T1000 (cell line): ENCODE measurements at regions not wholly inside any gene's neighbourhood (a gene's known extent, or its start where the extent isn't known, plus 50 kb on each side); places are given as distances from the start of the nearest gene placed in this dataset.
"Not testable (repeated sequence)": the region's sequence is repeated elsewhere in the genome, so short reads cannot be mapped to it uniquely, and the experiment has no call there.

ENCODE experiments used
- DNase-seq: peaks from one replicate; lab custom pipeline; 2025; ENCODE audit warnings: mixed read lengths; lab: John Stamatoyannopoulos, UW

DNA sequence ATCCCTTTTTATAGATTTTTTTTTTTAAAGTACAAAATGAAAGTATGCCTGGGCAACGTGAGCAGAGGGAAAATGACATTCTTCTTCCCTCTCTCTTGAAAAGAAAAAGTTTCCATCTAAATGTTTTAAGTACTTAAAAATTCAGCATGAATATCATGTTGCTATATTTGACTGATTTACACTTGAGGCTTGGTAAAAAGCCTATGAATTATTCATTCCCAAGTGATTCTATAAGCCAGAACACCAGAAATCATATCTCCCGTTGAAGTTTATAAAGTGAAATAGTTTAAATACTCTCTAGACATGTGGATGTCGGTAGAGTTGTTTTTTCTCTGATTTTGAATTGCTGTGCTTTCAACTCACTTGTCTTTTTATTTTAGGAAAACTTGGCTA lies 276.2 kb upstream of the RARB start:
- no peak for DNase-seq

DNA sequence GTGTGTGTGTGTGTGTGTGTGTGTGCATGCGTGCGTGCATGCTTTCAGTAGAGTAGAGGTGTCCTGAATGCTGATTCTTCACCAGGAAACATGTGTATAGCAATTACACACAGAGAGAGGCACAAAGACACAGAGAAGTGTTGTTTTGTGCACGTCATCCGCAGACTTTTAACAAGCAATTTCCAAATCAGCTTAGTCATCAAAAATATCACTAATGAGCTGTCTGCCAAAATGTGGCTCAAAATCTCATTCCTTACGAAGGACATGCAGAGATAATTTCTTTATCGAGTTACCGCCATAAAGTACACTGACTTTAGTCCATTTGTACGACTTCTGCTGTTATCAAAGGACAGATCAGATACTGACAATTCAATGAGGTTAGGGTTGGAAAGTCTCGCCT lies 274.9 kb upstream of the RARB start:
- DNase-seq: no peak

GRCh38 chr3:25153561-25153960 lies 274.5 kb upstream of the RARB start:
- no peak for DNase-seq

GRCh38 chr3:25155652-25156471 lies 272.2 kb upstream of the RARB start:
- no peak for DNase-seq

DNA sequence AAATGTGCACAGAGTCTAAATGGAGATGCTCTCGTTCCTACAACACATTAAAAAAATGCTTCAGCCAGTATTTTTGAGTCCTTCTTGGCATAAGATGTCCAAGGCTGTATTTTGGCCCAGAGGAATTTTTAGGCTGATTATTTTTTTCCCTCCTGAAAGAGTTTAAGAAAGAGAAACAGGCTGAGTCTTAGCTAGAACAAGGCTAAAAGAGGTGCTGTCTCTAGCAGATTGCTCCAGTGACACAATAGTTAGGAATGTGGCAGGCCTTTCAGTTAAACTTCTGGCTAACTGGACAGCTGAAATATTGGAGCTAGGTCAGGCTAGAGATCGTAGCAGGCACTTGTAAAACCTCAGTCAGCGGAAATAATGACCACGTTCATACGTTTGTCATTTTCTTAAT lies 271.4 kb upstream of the RARB start:
- DNase-seq: no peak

DNA sequence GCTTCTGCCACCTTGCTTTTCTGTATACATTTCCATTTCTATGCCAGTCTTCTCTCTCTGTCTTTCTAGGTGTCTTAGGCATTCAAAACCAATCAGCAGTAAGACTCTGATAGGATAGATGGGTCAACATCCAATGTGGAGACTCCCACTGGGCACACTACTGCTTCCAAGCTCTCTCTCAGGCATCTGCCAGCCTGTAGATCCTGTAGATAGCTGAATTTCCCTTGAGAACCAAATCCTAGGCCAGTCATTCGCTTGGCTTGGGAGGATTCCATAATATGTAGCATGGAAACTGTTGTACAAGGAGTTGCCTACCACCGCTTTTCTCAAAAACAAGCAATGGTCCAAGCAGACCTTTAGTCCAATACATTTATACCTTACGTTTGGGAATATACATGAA lies 262.8 kb upstream of the RARB start:
- DNase-seq: no peak

GRCh38 chr3:25166016-25166415 lies 262.0 kb upstream of the RARB start:
- DNase-seq: no peak

GRCh38 chr3:25169151-25169550 lies 258.9 kb upstream of the RARB start:
- DNase-seq: no peak

DNA sequence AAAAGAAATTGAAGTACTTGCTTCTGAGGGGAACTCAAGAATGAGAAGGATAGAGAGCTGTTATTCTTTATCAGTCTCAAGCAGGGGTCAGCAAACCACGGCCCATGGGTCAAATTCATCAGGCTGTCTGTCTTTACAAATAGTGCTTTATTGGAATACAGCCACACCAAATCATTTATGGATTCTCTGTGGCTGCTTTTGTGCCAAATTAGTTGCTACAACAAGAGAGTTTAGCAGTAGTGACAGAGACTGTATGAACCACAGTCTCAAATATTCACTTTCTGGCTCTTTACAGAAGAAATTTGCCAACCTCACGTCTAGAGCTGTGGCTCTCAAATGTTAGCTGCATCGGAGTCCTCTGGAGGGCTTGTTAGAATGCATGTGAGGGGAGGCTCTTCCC lies 258.0 kb upstream of the RARB start:
- no peak for DNase-seq

- DNase-seq: no peak
Measured at GRCh38 chr3:25171118-25171807, 256.8 kb upstream of the RARB start.

DNA sequence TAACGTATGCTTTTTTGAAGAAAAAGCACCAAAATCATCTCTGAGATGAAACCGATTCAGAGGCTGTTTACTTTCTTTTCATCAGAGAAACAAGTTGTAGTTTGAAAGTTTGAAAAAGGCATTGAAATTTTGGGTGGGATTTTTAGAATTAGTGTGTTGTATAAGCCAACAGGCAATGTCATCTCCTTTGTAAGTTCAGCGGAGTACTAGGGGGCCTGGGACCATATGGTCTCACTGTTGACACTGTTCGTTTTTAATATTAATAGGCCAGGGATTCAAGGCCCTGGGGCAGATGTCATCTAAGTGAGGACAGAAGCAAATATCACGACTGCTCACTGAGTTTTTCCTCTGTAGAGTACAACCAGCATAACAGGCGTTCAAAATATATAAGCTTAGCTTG lies 256.2 kb upstream of the RARB start:
- DNase-seq: no peak

GRCh38 chr3:25173606-25174005 lies 254.5 kb upstream of the RARB start:
- DNase-seq: no peak

DNA sequence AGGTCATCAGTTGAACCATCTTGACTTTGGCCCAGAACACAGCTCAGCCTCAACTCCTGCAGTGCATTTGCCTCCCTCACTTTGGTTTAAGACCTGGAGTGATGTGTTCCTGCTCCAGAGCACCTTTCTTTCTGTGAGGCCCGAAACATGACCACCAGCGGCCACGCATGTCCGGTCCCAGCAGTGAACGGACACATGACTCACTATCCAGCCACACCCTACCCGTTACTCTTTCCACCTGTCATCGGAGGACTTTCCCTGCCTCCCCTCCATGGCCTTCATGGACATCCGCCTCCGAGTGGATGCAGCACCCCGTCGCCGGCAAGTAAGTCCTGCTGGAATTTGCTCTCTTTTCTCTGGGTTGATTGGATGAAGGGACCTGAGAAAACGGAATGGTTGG lies 253.8 kb upstream of the RARB start:
- no peak for DNase-seq

DNA sequence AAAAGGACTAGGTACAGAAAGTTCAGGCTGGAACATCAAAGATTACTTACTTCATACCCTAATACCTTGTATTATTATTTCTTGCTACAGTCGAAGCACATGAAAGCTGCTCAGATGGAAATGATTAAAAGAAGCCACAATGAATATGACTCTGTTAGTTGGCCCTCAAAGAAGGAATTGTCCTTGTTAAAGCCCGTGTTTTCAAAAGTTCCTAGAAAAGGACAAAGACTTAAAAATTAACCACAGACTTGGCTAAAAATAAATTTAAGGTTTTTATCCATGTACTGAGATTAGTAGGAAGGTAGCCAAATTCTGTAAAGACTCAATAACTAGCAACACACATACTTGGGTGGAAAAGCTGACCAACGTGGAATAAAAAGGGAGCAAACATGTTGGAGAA lies 251.0 kb upstream of the RARB start:
- DNase-seq: no peak

- no peak for DNase-seq
Measured at GRCh38 chr3:25178672-25179071, 249.4 kb upstream of the RARB start.

DNA sequence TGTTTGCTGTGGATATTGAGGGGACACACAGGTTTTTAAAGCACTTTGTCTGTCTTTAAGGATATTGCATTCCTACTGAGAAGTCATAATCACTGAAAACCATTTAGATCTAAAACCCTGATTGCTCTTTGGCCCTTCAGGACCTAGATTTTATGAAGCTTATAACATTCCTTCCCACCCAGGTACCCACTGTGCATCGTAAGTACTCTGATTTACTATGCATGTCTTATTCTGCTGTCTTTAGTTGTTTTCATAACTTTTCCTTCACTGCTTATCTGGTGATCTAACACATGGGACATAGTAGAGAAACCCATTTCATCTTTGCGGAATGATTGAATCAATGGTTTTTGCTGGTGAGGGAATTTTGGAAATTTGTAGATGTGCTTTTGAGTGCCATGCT lies 247.0 kb upstream of the RARB start:
- no peak for DNase-seq

DNA sequence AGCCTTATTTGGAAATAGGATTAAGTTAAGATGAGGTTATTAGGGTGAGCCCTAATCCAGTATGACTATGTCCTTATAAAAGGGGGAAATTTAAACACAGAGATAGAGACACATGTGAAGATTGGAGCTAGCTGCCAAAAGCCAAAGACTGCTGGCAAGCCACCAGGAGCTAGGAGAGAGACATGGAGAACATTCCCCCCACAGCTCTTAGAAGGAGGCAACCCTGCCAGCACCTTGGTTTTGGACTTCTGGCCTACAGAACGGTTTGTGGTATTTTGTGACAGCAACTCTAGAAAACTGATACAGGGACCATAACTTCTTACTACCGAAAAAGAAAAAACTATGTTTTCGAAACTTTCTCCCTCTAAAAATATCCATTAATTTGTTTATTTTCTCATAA lies 245.3 kb upstream of the RARB start:
- no peak for DNase-seq

GRCh38 chr3:25184641-25185250 lies 243.3 kb upstream of the RARB start:
- DNase-seq: no peak

- no peak for DNase-seq
Measured at GRCh38 chr3:25191673-25192072, 236.4 kb upstream of the RARB start.

DNA sequence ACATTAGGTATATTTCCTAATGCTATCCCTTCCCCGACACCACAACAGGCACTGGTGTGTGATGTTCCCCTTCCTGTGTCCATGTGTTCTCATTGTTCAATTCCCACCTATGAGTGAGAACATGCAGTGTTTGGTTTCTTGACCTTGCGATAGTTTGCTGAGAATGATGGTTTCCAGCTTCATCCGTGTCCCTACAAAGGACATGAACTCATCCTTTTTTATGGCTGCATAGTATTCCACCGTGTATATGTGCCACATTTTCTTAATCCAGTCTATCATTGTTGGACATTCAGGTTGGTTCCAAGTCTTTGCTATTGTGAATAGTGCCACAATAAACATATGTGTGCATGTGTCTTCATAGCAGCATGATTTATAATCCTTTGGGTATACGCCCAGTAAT lies 228.5 kb upstream of the RARB start:
- not testable (repeated sequence) for DNase-seq

- no peak for DNase-seq
Measured at GRCh38 chr3:25212736-25213135, 215.3 kb upstream of the RARB start.

DNA sequence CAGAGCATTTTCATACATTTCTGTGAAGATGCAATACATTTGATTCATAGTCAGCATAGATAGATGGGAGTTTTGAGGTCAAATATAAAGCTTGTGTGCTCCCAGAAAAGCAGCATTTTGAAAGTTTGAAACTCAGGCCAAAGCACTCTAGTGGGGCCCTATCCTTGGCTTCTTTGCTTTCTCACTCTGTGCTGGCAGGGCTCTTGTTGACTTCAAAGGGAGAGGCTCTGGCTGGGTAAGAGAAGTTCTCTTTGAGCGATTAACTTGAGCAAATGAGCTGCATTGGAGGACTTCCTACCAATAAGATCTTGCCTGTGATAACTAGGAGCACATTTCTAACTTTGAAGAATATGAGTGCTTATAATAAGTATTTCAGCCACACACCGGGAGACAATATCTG lies 214.0 kb upstream of the RARB start:
- no peak for DNase-seq

DNA sequence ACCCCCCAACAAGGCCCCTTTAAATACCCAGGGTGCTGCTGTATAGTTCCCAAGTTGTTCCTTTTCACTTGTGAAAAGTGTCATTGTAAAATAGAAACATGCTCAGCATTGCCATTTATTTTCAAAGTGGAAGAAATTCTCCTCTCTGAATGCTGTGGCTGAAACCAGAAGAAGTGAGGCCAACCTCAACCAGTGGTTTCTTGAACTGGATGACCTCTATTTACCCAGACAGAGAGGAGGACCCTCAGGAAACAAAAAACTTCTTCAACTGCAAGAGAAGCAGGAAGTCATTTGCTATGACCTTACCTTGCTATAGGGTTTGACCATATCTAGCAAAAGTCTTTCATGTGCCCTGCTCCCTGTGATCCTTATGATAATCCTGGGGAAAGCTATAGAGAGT lies 209.7 kb upstream of the RARB start:
- no peak for DNase-seq
